ENCODE measurements at regions not wholly inside any gene's neighbourhood (a gene's known extent, or its start where the extent isn't known, plus 50 kb on each side); places are given as distances from the start of the nearest gene placed in this dataset.
"Not testable (repeated sequence)": the region's sequence is repeated elsewhere in the genome, so short reads cannot be mapped to it uniquely, and the experiment has no call there.

DNA sequence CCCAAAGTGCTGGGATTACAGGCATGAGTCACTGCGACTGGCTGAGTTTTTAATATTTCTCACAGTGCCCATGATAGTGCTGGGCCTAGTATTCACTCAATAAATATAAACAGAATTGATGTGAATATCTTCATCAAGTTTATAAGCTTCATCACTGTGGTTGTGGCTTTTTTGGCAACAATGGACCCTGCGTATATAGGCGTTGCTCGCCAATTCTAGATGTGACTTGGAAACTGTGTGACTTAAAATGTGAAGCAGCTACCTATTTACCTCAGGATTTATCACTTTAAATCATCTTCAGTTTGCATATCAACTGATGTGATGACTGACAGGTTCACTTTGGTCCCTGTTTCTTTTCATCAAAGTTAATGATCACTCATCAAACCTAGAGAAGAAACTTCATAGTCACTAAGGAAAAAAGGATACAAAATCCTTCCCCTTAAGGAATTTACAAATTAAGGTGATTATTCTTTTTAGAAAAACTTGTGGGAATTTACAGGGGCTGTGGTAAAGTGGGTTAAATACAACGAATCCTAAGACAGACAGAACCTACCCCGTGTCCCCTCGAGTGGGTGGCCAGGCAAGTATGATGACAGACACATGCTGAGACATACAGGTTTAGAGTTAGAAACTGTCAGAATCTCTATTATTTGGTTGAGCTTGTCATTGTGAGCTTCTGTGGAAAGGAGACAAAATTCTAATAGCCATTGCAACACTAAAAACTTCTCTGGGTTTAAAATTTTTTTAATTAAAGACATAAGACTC lies 101.3 kb downstream of the AKAP11 start:
- no peak for DNase-seq (ENCODE audit: low spot score)

DNA sequence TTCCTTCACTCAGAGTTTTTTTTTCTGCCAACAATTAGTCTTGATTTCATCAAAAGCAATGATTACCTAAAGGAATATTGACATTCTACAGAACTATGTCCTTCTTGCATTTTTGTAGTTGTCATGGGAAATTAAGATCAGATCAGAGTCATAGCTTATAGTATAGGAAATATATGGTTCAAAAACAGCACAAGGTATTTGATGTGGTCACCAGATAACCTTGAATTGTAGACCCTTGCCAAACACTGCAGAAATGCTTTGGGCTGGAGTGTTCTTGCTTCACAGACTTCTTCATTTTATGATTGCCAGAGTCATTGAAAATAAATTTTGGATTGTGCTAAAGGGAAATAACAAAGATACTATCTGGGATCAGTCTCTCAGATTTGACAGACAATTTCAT lies 103.7 kb downstream of the AKAP11 start:
- DNase-seq (ENCODE audit: low spot score), result no peak

DNA sequence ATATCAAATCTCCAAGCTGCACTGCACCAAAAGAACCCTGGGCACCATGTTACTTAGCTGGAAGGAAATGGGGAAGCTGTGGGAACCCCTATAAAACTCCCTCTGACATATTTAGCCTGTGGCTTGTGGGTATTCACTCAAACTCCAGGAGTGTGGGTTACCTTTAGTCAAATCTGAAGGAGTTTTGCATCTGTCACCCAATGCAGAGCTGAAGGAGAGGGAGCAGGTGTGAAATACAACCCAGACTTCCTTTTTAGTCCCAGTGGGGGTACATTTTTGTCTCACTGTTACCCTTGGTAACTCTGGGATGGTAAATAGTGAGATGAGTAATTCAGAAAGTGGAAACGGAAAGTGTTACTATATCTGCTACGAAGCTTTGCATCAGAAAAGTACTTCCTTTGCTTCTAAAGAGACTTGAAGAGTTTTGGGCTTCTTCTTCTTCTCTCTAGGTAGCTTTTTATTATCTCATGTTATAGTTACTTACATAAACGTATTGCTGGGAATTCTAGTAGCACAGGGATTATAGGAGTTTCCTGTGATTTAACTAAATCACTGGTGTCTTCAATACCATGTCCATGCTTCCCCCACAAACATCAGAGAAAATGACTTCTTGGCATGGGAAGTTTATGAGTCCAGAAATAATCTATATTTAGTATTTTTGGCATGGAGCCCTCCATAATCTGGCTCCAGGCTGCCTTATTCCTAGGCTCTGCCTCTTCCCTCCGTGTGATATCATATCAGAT lies 105.9 kb downstream of the AKAP11 start:
- peak; percentile 76 for DNase-seq (ENCODE audit: low spot score)

DNA sequence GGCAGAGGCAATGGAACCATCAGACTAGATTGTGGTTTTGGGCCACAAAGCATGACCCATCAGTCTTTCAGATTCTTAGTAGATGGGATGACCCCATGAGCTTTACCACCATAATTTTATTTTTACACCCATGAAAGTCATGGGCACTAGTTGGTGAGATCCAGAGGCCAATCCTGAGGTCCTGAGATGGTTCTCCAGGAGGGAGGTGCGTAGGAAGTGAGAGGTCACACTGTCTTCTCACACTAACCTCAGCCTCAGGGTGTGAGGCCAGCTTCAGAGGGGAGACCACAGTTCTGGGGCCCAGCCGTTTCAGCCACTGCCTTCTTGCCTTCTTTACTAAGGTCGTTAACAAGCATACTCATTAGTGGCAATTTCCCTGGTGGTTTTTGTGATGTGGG lies 106.4 kb downstream of the AKAP11 start:
- DNase-seq (ENCODE audit: low spot score), result no peak

DNA sequence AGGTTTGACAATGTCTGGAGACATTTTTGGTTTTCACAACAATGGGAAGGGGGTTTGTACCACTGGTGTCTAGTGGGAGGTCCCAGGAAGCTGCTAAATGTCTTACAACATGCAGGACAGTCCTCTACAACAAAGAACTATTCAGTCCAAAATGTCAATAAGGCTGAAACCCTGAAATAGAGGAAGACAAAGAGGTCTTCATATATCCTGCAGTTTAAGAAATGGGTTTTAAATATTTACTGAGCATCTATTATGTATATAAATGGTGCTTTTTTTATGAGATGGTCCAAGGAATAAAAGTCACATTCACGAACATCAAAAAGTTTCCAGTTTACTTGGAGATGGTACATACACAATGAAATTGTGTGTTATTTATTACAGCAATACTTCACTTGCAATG lies 107.3 kb downstream of the AKAP11 start:
- no peak for DNase-seq (ENCODE audit: low spot score)

DNA sequence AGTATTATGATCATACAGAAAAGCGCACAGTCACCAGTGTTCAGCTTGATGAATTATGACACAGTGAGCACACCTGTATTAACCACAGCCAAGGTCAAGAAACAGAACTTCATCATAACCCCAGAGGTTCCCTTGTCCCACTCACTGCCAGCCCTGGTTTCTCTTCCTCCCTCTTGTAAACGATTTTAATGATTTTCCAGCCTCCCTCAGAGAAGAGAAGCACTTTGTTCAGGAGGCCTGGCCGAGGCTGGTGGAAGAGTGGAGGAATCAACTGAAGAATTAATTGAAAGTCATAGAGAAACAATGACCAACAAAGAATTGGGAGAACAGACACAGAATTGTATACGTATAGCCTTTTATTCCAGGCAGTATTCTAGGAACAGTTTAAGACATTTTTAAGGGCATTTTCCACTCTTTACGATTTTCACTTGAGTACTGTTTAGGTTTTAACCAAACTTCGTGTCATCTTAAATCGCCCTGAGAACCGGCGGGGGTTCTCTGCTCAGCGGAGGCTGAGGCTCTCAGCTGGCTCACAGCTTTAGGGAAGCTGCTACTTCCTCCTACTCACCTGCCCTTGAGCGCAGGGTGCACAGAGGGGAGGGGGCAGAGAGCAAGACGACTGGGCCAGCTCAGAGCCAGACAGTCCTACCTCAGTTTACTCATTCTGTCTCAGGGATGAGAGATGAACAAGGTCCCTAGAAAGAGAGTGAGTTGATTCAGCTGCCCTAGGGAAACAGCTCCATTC lies 108.6 kb downstream of the AKAP11 start:
- peak; percentile 57 for DNase-seq (ENCODE audit: low spot score)

DNA sequence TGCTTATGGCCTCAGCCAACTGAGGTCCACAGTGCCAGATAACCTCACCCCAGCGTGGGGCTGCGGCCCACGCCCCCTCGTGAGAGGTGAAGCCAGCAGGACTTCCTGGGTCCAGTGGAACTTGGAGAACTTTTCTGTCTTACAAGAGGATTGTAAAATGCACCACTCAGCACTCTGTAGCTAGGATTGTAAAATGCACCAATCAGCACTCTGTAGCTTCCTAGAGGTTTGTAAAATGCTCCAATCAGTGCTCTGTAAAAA lies 109.1 kb downstream of the AKAP11 start:
- DNase-seq (ENCODE audit: low spot score), result no peak

DNA sequence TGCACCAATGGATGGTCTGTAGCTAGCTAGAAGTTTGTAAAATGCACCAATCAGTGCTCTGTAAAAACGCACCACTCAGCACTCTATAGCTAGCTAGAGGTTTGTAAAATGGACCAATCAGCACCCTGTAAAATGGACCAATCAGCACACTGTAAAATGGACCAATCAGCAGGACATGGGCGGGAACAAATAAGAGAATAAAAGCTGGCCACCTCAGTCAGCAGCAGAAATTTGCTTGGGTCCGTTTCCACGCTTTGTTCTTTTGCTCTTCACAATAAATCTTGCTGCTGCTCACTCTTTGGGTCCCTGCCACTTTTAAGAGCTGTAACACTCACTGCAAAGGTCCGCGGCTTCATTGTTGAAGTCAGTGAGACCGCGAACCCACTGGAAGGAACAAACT lies 109.5 kb downstream of the AKAP11 start:
- DNase-seq (ENCODE audit: low spot score), result not testable (repeated sequence)

DNA sequence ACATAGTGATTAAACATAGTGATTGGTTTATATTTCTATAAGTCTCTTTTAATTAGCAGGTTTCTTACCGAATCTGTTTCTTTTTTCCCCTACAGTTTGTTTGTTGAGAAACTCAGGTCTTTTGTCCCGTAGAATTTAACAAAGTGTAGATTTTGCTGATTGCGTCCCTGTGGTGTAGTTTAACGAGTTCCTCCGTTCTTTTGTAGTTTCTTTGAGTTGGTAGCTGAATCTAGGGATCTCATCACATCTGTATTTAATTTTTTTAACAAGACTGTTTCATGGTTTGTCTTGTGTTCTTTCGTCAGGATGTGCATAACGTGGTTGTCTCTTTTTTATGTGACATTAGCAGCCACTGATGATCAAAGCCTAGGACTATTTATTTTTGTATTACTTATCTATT lies 111.1 kb downstream of the AKAP11 start:
- no peak for DNase-seq (ENCODE audit: low spot score)

DNA sequence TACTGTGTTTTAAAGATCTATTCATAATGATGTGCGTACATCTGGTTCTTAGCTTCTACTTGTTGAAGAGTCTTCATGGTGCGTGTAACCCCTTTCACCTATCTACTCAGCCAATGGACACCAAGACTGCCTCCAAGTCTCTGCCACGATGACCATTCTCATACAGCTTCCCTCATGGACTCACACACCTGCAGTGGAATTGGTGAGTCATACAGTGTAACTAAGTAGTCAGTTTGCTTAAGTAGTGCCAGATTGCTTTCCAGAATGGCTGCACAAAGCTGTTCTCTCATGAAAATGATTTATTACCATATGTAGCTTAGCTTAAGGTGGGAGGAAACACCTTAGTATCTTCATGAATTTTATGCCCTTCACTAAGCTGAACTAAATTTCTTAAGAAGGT lies 112.3 kb downstream of the AKAP11 start:
- no peak for DNase-seq (ENCODE audit: low spot score)

DNA sequence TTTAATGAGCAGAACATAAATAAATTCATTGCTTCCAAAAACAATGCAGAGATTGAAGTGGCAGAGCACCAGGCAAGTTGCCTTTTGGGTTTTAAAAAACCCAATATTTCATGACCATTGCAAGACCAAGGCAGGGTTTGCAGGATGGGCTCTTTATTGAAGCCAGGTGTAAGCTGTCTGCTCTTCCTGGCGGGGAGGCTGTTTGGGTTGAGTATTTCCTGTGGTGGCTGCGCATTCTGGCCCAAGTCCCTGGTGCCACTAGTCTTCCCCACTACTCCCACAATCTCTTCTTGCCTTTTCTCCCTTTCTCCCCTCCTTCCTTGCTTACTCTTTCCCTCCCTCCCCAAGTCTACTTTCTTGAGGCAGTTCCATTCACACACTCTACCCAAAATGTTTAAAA lies 116.4 kb downstream of the AKAP11 start:
- no peak for DNase-seq (ENCODE audit: low spot score)

DNA sequence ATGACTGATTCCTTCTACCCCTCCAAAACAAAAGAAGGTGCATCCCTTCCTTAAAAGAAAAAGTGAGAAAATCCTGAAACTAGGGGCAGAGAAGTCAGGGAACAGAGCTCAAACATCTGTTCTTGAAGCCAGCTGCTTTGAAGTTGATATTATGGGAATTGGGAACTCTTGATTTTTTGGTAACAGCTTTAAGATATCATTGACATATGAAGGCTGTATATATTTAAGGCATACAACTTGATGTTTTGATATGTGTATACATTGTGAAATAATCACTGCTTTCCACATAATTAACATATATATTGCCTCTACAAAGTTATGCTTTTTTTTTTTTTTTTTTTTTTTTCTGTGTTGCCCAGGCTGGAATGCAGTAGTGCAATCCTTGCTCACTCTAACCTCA lies 117.1 kb downstream of the AKAP11 start:
- DNase-seq (ENCODE audit: low spot score), result no peak

DNA sequence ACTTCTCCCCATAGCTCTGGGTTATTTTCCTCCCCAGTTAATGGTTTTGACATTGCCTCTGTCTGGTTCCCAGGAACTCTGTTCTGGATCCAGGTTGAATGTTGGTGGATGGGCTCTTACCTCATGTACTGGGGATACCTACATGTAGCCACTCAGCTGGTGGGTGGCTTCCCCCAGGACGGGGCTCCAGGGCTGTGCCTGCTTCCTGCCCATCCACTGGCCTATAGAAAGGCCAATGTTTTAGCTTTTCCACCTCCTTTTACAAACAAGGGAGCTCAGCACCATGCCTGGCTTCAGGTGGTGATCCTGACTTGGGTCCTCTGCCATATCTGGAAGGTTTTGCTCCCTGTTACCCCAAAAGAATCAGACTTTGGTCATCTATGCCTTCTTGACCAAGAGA lies 120.2 kb downstream of the AKAP11 start:
- DNase-seq (ENCODE audit: low spot score), result no peak

DNA sequence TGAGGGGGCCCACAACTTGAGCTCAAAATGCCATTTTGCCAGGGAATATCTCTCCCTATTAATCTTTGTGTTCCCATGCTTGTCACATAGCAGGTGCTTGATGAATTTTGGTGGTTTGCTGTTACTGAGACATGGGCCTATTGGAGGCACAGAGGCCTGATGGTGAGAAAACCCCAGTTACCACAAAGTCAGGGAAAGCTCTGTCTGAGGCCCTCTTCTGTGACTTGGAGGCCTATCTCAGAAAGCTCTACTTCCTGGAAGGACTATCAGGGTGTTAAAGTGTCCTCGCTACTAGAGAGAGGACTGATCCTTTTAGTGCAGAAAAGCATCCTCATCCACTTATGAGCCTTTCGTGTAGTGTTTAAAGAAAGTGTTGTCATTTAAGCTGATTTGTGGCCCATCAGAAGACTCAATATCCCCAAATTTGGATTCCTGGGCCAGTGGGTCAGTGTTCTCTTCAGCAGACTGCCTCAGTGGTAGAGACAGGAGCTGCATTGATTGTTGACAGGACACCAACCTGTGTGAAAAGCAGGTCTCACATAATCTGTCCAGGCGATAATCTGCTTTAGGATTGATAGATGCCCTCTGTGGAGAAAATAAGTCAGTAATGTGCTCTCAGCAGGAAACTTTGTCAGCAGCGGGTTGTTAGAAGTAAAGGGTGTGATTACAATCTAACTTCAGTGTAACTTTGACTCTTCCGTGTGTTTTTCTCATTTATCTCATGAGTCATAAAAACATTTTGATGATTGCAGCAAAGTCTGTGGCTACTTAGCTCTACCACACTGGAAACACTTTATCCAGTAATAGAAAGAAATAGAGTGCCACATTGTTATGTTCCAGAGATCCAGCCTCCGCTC lies 121.0 kb downstream of the AKAP11 start:
- DNase-seq (ENCODE audit: low spot score), result no peak

DNA sequence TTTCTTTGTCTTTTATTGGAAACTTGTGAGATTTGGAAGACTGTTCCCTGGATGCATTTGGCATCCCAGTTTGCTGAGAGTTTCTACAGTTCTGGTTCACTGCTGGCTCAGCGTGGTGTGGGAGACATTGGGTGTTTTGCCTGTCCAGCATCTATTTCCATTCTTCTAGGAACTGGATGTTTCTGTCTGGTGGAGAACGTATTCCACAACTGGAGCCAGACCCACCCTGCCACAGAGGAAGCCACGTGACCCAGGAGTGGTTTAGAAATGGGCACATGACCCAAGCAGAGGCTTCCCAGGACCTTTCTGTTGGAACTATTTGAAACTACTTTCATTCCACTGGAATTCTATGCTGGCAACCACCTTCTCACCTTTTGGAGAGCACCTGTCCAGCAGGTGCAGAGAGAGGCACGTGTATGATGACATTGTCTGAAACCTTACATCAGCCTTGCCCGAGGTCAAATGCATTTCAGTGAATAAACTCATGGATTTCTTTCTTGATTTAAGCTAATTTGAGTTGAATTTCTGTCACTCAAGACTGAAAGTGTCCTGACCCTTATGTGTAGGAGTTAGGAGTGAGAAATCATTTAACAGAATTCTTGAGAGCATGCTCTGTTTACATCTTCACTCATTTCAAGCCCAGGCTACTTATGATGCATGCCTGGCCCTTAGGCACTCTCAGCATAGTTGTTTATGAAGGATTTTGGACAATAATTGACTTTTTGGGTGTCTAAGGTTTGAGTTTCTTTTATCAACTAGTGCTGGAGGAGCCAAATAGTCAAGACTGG lies 121.8 kb downstream of the AKAP11 start:
- no peak for DNase-seq (ENCODE audit: low spot score)

DNA sequence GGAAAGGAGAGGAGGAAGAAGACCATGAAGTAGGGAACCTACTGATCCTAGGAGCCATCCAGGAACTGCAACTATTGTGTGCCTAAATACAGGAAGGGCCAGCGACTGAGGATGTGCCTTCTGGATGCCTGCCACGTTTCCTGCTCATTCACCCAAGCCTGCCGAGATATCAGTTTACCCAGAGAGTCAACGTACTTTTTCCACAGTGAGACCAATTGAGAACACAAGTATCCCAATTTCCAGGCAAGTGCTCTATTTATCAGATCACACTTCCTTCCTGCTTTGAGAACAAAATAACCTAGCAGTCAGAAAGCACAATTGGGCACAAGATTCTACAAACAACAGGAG lies 122.4 kb downstream of the AKAP11 start:
- no peak for DNase-seq (ENCODE audit: low spot score)

DNA sequence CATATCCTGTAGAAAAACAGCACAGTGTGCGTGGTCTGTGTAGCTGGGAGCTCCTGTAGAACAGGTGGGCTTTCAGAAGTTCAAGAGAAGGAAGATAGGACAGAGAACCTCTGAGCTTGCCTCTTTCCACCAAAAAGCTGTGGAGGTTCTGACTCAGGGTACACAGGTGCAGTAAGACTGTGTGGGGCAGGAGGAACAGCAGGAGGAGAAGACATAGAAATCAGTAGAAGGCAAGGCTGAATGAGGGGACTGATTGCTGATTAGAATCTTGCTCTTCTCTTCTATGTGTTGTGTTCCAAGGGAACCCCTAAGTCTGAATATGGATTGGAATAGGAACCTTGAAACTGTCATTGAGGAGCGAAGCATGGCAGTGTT lies 122.7 kb downstream of the AKAP11 start:
- DNase-seq (ENCODE audit: low spot score), result no peak

DNA sequence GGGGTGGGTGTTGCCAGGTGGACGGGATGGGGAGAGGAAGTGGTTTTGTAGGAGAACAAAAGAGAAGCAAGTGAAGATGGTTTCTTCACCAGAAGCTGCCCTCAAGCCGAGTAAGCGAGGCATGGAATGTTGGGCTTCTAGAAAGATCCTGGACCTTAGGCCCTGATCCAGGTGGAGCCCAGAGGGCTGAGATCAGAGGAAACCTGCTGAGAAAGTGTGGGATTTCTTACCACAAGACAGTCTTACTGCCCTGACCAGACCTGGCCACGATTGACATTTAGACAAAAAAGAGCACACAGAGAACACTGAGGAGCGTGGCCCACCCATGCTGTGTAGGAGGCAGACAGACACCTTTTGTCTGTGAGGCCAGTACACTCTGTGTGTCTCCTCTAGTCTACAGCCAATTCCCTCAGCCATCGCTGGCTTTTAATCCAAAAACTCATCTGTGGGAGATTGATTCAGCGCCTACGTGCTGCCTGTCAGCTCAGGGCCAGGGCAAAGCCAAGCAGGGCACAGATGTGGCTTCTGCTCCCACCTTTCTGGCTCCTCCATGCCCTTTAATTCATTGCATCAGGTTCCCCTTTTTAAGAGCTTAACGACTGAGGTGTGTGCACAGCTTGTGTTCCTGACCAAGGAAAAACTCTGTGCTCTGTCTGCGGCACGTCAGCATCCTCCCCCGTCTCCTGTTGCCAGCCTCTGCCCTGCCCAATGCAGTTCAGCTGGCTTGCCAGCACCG lies 123.3 kb downstream of the AKAP11 start:
- DNase-seq (ENCODE audit: low spot score), result no peak

DNA sequence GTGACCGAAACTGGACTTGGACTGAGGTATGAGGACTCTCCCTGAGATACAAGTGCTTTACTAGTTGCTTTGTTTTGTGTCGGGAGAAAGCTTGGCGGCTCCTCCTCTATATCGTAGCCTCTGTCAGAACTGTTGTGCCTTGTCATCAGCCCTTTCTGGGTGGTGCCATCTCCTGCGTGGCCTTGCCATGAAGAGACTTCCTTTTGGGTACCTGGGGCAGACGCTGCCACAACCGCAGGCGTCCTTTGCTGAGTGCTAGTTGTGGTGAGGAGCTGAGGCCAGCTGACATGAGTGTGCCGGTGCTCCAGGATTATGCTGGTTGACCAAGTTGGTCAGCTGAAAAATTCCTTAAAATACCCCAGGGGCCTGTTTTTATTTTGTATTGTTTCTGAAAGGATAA lies 124.5 kb downstream of the AKAP11 start:
- no peak for DNase-seq (ENCODE audit: low spot score)

DNA sequence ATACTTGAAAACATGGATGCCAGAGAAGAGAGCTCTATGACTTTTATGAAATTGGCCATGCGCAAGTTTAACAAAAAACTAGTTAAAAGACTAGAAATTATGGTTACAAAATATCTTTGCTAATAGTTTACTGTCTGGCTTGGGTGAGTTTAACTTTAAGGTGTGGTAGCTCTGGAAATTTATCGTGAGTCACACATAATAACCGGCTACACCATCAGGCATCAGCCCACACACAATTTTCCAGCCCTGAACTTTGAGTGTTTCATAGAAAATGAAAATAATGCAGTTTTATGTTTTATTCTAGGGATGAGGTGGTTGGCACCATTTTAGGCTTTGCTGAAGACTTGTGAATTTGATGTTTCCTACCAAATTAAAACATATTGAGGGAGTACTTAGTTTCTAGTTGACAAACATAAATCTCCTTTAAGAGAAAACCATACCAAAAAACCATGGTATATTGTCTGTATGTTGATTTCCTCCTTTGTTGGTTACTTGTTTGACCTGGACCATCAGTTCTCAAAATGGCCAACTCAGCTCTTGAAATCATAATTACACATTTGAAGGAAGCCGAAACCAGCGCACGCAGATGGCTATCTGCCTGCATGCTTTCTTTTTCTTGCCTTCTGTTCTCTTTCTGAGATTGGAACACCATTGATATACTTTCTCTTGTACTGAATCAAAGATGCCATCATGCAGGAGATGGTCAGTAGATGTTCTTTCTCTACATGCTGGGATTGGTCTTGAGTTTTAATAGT lies 125.1 kb downstream of the AKAP11 start:
- DNase-seq (ENCODE audit: low spot score), result no peak
